Prostate gland (tissue), 2 donors: ENCODE measurements at regions not wholly inside any gene's neighbourhood (a gene's known extent, or its start where the extent isn't known, plus 50 kb on each side); places are given as distances from the start of the nearest gene placed in this dataset.

Experiments used
- POLR2A ChIP-seq: fragments of 450-650 bp; IDR thresholded peaks from one replicate; pipeline ENCODE4 v1.6.1; 2016; ENCODE audit warnings: antibody characterized with exemption, mild to moderate bottlenecking
- TF ChIP-seq, protein P1 (sequence below), 4 experiments: fragments of 200-600 bp in 2 of 4; fragments of 450-650 bp in 2 of 4; sonication (generic) in 2 of 4; IDR thresholded peaks; 1 replicate in 3 of 4; 2 replicates in 1 of 4; pipeline ENCODE4 v1.5.1; 2016 to 2019; ENCODE audit warnings: antibody characterized with exemption in 4 of 4, mild to moderate bottlenecking in 2 of 4, moderate library complexity in 2 of 4

DNA sequence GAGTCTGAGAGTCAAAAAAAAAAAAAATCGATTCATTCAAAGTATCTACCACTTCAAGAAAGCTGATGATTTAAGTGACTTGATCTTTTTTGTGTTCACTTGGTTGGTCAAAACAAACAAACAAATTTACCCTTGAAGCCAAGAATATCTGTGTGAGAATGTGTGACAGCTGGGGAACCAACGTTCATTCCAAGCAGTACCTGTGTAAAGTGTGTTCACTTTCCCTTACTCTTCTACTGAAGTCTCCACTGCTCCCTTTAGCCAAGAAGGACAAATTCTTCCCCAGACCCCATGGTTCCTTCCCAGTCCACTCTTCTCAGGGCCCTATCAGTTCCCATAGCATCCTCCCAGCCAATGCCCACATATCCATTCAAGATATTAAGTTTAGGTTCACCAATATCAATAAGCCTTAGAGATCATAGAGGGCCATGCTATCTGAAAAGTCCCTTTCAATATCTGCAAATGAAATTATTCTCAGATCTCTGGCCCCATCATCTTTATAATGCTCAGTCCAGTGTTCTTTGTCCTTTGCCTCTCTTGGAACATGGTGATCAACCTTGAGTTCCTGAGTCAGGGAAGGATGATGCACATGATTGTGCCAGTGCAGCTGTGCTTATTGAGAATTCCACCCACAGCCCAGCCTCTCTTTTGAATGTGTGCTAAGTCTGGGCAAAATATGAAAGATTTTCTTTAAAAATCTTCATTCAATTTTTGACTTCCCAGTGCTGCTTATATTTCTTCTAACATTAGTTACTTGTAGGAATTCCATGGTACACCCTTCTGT lies 82.8 kb upstream of the DTNA start:
- TF ChIP-seq, protein P1, sequence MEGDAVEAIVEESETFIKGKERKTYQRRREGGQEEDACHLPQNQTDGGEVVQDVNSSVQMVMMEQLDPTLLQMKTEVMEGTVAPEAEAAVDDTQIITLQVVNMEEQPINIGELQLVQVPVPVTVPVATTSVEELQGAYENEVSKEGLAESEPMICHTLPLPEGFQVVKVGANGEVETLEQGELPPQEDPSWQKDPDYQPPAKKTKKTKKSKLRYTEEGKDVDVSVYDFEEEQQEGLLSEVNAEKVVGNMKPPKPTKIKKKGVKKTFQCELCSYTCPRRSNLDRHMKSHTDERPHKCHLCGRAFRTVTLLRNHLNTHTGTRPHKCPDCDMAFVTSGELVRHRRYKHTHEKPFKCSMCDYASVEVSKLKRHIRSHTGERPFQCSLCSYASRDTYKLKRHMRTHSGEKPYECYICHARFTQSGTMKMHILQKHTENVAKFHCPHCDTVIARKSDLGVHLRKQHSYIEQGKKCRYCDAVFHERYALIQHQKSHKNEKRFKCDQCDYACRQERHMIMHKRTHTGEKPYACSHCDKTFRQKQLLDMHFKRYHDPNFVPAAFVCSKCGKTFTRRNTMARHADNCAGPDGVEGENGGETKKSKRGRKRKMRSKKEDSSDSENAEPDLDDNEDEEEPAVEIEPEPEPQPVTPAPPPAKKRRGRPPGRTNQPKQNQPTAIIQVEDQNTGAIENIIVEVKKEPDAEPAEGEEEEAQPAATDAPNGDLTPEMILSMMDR (IDR thresholded peaks at IDR 0.05), result no peak
- no peak for TF ChIP-seq POLR2A
